ENCODE measurements at regions not wholly inside any gene's neighbourhood (a gene's known extent, or its start where the extent isn't known, plus 50 kb on each side); places are given as distances from the start of the nearest gene placed in this dataset.

DNA sequence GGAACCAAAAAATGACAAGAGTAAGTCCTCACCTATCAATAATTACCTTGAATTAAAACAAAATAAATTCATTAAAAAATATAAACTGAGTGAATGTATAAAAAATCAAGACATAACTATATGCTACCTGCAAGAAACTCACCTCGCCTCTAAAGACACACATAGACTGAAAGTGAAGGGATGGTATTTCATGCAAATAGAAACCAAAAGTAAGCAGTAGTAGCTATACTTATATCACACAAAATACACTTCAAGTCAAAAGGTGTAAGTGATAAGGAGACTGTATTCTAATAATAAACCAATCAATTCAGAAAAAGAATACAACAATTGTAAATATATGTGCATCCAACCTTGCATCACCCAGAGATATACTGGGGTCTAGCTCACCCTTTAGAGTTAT, 332.6 kb downstream of the SH2D4B start:
- TF ChIP-seq, protein P1, sequence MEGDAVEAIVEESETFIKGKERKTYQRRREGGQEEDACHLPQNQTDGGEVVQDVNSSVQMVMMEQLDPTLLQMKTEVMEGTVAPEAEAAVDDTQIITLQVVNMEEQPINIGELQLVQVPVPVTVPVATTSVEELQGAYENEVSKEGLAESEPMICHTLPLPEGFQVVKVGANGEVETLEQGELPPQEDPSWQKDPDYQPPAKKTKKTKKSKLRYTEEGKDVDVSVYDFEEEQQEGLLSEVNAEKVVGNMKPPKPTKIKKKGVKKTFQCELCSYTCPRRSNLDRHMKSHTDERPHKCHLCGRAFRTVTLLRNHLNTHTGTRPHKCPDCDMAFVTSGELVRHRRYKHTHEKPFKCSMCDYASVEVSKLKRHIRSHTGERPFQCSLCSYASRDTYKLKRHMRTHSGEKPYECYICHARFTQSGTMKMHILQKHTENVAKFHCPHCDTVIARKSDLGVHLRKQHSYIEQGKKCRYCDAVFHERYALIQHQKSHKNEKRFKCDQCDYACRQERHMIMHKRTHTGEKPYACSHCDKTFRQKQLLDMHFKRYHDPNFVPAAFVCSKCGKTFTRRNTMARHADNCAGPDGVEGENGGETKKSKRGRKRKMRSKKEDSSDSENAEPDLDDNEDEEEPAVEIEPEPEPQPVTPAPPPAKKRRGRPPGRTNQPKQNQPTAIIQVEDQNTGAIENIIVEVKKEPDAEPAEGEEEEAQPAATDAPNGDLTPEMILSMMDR (IDR thresholded peaks at IDR 0.05): no peak
- no peak for TF ChIP-seq POLR2AphosphoS5 (IDR thresholded peaks at IDR 0.05)
- TF ChIP-seq POLR2A (IDR thresholded peaks at IDR 0.05): no peak

All from breast epithelium (tissue), 3 donors.